Fibroblast of lung (primary cell): ENCODE measurements at regions not wholly inside any gene's neighbourhood (a gene's known extent, or its start where the extent isn't known, plus 50 kb on each side); places are given as distances from the start of the nearest gene placed in this dataset.

Experiments
- EZH2 ChIP-seq: IDR thresholded peaks from 2 replicates; pipeline ENCODE4 v1.5.1; 2012; ENCODE audit warnings: low read length, control low read depth, mild to moderate bottlenecking; ENCODE audit errors: missing control alignments
- TF ChIP-seq, protein P1 (sequence below), 2 donors: IDR thresholded peaks in 1 of 2; conservative IDR thresholded peaks in 1 of 2; 1 replicate in 1 of 2; 2 replicates in 1 of 2; pipeline ENCODE4 v1.5.1; 2011 to 2012; ENCODE audit warnings: low read length in 2 of 2, control low read depth in 1 of 2, inconsistent platforms in 1 of 2, low read depth in 1 of 2, mild to moderate bottlenecking in 1 of 2

DNA sequence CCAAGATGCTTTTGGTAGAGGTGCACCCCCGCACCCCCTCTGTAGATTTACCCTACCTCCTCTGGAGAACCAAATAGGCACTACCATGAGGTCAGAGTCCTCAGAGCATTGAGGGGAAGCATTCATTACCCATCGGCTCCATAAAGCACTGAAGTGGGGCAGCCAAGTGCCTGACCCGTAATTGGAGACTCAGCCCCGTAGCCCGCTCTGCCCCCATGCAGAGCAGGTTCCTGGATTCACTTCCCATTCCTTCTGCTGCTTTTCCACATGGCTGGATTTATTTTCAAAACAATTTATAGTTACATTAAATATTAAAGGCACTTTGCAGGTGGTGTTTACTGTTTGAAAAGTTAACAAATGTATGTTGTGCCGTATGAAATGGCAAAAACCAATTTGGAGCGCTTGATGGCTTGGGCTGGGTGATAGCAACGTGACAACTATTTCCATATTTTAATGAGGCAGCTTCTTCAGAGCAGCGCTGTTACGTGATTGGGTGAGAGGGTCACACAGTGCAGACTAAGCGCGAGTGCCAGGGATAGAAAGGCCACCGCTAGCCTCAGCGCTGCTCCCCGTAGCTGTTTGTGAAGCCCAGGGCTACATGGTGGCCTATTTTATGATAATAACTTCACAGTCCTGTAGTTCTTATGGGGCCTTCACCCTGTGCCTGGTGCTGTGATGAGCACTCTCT lies 373.8 kb upstream of the PROK2 start:
- TF ChIP-seq, protein P1, sequence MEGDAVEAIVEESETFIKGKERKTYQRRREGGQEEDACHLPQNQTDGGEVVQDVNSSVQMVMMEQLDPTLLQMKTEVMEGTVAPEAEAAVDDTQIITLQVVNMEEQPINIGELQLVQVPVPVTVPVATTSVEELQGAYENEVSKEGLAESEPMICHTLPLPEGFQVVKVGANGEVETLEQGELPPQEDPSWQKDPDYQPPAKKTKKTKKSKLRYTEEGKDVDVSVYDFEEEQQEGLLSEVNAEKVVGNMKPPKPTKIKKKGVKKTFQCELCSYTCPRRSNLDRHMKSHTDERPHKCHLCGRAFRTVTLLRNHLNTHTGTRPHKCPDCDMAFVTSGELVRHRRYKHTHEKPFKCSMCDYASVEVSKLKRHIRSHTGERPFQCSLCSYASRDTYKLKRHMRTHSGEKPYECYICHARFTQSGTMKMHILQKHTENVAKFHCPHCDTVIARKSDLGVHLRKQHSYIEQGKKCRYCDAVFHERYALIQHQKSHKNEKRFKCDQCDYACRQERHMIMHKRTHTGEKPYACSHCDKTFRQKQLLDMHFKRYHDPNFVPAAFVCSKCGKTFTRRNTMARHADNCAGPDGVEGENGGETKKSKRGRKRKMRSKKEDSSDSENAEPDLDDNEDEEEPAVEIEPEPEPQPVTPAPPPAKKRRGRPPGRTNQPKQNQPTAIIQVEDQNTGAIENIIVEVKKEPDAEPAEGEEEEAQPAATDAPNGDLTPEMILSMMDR (conservative IDR thresholded peaks at IDR 0.05 in 1 of 2, IDR thresholded peaks at IDR 0.05 in 1 of 2; ENCODE audit: low read depth in 1 of 2, low read length in 2 of 2): no peak
- no peak for TF ChIP-seq EZH2
